H1 (cell line): ENCODE measurements at regions not wholly inside any gene's neighbourhood (a gene's known extent, or its start where the extent isn't known, plus 50 kb on each side); places are given as distances from the start of the nearest gene placed in this dataset.

Source experiments
- CTCF ChIA-PET: fragments of 300-600 bp; sonication (Branson Sonifier 250); formaldehyde crosslinking; loops from one replicate; lab custom pipeline; 2021; ENCODE audit not compliant: partially characterized antibody; lab: Charles Lee
- POLR2A ChIA-PET: fragments of 300-600 bp; sonication (Branson Sonifier 250); formaldehyde crosslinking; loops from one replicate; lab custom pipeline; 2021; ENCODE audit warnings: inconsistent platforms; ENCODE audit not compliant: partially characterized antibody; lab: Charles Lee
- DNase-seq, 2 experiments: peaks; one replicate each; pipeline versions ENCODE4 v3.0.0 to v3.0.0-alpha.2; 2010 to 2022; ENCODE audit warnings: low spot score in 2 of 2, low read depth in 1 of 2, mixed read lengths in 1 of 2
- FAIRE-seq: peaks from 2 replicates; lab custom pipeline; 2011; peaks lifted over from hg19 to GRCh38; lab: Jason Lieb, UNC
- H2AFZ ChIP-seq: 2 replicates; pipeline ENCODE4 v1.8.1; 2012; ENCODE audit warnings: low read length, inconsistent platforms
- H2AK5ac ChIP-seq: 2 replicates; pipeline ENCODE4 v1.6.1; 2013; ENCODE audit warnings: low read depth, low read length
- H2BK120ac ChIP-seq: replicated peaks from 2 replicates; pipeline ENCODE3; 2013; ENCODE audit warnings: low read depth, low read length, inconsistent platforms
- H2BK12ac ChIP-seq: 2 replicates; pipeline ENCODE4 v1.6.1; 2013; ENCODE audit warnings: low read depth, low read length
- H2BK15ac ChIP-seq: 2 replicates; pipeline ENCODE4 v1.6.1; 2013; ENCODE audit warnings: low read length
- H2BK20ac ChIP-seq: 2 replicates; pipeline ENCODE4 v1.6.1; 2013; ENCODE audit warnings: low read length
- H2BK5ac ChIP-seq: 2 replicates; pipeline ENCODE4 v1.6.1; 2013; ENCODE audit warnings: low read depth, low read length
- H3K14ac ChIP-seq: 2 replicates; pipeline ENCODE4 v1.6.1; 2013; ENCODE audit warnings: inconsistent platforms; ENCODE audit not compliant: insufficient read length
- H3K18ac ChIP-seq: 2 replicates; pipeline ENCODE4 v1.6.1; 2013; ENCODE audit warnings: low read length; ENCODE audit errors: extremely low read depth
- H3K23ac ChIP-seq: 2 replicates; pipeline ENCODE4 v1.6.1; 2013; ENCODE audit warnings: inconsistent platforms; ENCODE audit not compliant: insufficient read length
- H3K23me2 ChIP-seq: 2 replicates; pipeline ENCODE4 v1.6.1; 2013; ENCODE audit warnings: low read depth, low read length
- H3K27ac ChIP-seq: 2 replicates; pipeline ENCODE4 v1.6.1; 2011; ENCODE audit warnings: low read depth, low read length, inconsistent platforms
- H3K27me3 ChIP-seq, 4 experiments: replicated peaks in 1 of 4; 1 replicate in 1 of 4; 2 replicates in 3 of 4; pipeline versions ENCODE4 v1.6.1 to v1.8.1; 2011 to 2013; ENCODE audit warnings: low read length in 3 of 4, mild to moderate bottlenecking in 3 of 4, inconsistent platforms in 2 of 4, mixed read lengths in 2 of 4, moderate library complexity in 1 of 4; ENCODE audit not compliant: control insufficient read depth in 3 of 4, insufficient read depth in 3 of 4; ENCODE audit errors: extremely low read depth in 1 of 4
- H3K36me3 ChIP-seq, 4 experiments: 2 replicates each; pipeline versions ENCODE4 v1.6.1 to v1.8.1; 2011 to 2013; ENCODE audit warnings: mild to moderate bottlenecking in 4 of 4, low read length in 3 of 4, moderate library complexity in 2 of 4, control low read depth in 1 of 4, inconsistent platforms in 1 of 4; ENCODE audit not compliant: insufficient read depth in 4 of 4, control insufficient read depth in 2 of 4
- H3K4ac ChIP-seq: replicated peaks from 2 replicates; pipeline ENCODE3; 2013; ENCODE audit warnings: low read length, low read depth, mixed read lengths, inconsistent platforms; ENCODE audit not compliant: insufficient read length
- H3K4me1 ChIP-seq, 4 experiments: replicated peaks in 1 of 4; 1 replicate in 1 of 4; 2 replicates in 3 of 4; pipeline versions ENCODE4 v1.6.1 to v1.8.1; 2011 to 2013; ENCODE audit warnings: low read length in 3 of 4, inconsistent platforms in 2 of 4, mixed read lengths in 1 of 4; ENCODE audit not compliant: insufficient read depth in 4 of 4, control insufficient read depth in 3 of 4
- H3K4me2 ChIP-seq, 2 experiments: 2 replicates each; pipeline versions ENCODE4 v1.6.1 to v1.8.1; 2011 to 2013; ENCODE audit warnings: low read depth in 2 of 2, low read length in 2 of 2, control low read depth in 1 of 2, inconsistent platforms in 1 of 2, mild to moderate bottlenecking in 1 of 2; ENCODE audit not compliant: insufficient read depth in 1 of 2
- H3K4me3 ChIP-seq, 4 experiments: fragments of 200-600, 300-600 bp in 1 of 4; sonication (generic), shearing (Covaris generic), sonication (Bioruptor Twin) in 1 of 4; 2 replicates each; pipeline versions ENCODE4 v1.5.1 to v1.8.1; 2011 to 2016; ENCODE audit warnings: low read length in 4 of 4, low read depth in 3 of 4, control low read depth in 2 of 4, inconsistent platforms in 2 of 4, mild to moderate bottlenecking in 2 of 4, mixed read lengths in 1 of 4, moderate library complexity in 1 of 4; ENCODE audit not compliant: insufficient read depth in 2 of 4; ENCODE audit errors: extremely low read depth in 1 of 4
- H3K56ac ChIP-seq: replicated peaks from 2 replicates; pipeline ENCODE3; 2013; ENCODE audit warnings: low read depth, mild to moderate bottlenecking, mixed read lengths, low read length, inconsistent platforms; ENCODE audit not compliant: insufficient read length
- H3K79me1 ChIP-seq: 2 replicates; pipeline ENCODE4 v1.6.1; 2013; ENCODE audit warnings: low read depth, low read length, control low read depth
- H3K79me2 ChIP-seq, 2 experiments: 2 replicates each; pipeline versions ENCODE4 v1.6.1 to v1.8.1; 2012 to 2013; ENCODE audit warnings: low read length in 2 of 2, mild to moderate bottlenecking in 2 of 2, inconsistent platforms in 1 of 2; ENCODE audit not compliant: insufficient read depth in 2 of 2, control insufficient read depth in 1 of 2
- H3K9ac ChIP-seq, 4 experiments: replicated peaks in 1 of 4; 1 replicate in 1 of 4; 2 replicates in 3 of 4; pipeline versions ENCODE4 v1.6.1 to v1.8.1; 2011 to 2013; ENCODE audit warnings: low read depth in 3 of 4, low read length in 3 of 4, control low read depth in 2 of 4, mild to moderate bottlenecking in 2 of 4, moderate library complexity in 2 of 4, inconsistent platforms in 1 of 4; ENCODE audit errors: extremely low read depth in 1 of 4
- H3K9me3 ChIP-seq, 2 experiments: 2 replicates each; pipeline versions ENCODE4 v1.6.1 to v1.8.1; 2012 to 2013; ENCODE audit warnings: mild to moderate bottlenecking in 2 of 2, moderate library complexity in 2 of 2, control low read depth in 1 of 2, inconsistent platforms in 1 of 2, low read depth in 1 of 2, low read length in 1 of 2, mixed read lengths in 1 of 2; ENCODE audit not compliant: insufficient read depth in 2 of 2
- H4K20me1 ChIP-seq, 2 experiments: replicated peaks in 1 of 2; 2 replicates each; pipeline versions ENCODE3 to v1.8.1; 2011 to 2013; ENCODE audit warnings: inconsistent platforms in 2 of 2, low read length in 2 of 2, mild to moderate bottlenecking in 1 of 2; ENCODE audit not compliant: insufficient read depth in 2 of 2, control insufficient read depth in 1 of 2
- H4K5ac ChIP-seq: 2 replicates; pipeline ENCODE4 v1.6.1; 2013; ENCODE audit warnings: low read length, low read depth, mixed read lengths, inconsistent platforms; ENCODE audit not compliant: insufficient read length
- H4K8ac ChIP-seq: 2 replicates; pipeline ENCODE4 v1.8.0; 2013; ENCODE audit warnings: mild to moderate bottlenecking, moderate library complexity, low read length, inconsistent platforms; ENCODE audit not compliant: insufficient read depth; ENCODE audit errors: extremely low read depth
- H4K91ac ChIP-seq: replicated peaks from 2 replicates; pipeline ENCODE3; 2013; ENCODE audit warnings: low read length, mixed read lengths, inconsistent platforms; ENCODE audit not compliant: insufficient read length
- EGR1 ChIP-seq: IDR thresholded peaks from 2 replicates; pipeline ENCODE4 v1.6.1; 2011; ENCODE audit warnings: low read depth, low read length, borderline replicate concordance
- EZH2 ChIP-seq: fragments of 200-600 bp; sonication (generic); IDR thresholded peaks from 2 replicates; pipeline ENCODE4 v1.7.1; 2012; ENCODE audit warnings: low read depth, mild to moderate bottlenecking, moderate library complexity, low read length, inconsistent platforms; ENCODE audit not compliant: severe bottlenecking
- JUN ChIP-seq: IDR thresholded peaks from 2 replicates; pipeline ENCODE4 v1.6.1; 2011; ENCODE audit warnings: low read depth, mild to moderate bottlenecking, improper control_type of control experiment, low read length
- SIN3A ChIP-seq, 2 experiments: IDR thresholded peaks in 1 of 2; conservative IDR thresholded peaks in 1 of 2; 2 replicates each; pipeline ENCODE4 v1.6.1; 2011 to 2012; ENCODE audit warnings: low read length in 2 of 2, improper control_type of control experiment in 1 of 2, low read depth in 1 of 2, mild to moderate bottlenecking in 1 of 2
- SIRT6 ChIP-seq: IDR thresholded peaks from one replicate; pipeline ENCODE4 v1.7.1; 2012; ENCODE audit warnings: low read length, inconsistent platforms

DNA sequence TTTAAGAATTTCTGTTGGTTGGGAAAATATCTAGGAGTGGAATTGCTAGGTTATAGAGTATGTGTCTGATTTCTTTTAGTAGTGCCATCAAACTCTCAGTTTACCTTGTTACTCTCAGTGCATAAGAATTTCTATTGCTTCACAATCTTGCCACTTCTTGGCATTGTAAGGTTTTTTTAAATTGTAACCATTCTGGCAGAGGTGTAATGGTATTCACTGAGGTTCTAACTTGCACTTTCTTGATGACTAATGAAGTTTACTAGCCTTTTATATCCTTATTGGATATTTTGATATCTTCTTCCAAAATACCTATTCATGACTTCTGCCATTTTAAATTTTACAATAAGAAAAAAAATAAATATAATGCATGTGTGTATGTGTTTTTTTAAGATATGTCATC is 478.0 kb downstream of the NAV3 start:
- Histone ChIP-seq H3K14ac (no peak overlapping the region), H3K9ac (no peak overlapping the region), H3K9me3 (peaks cover 0 to 4% of the 10 kb centered on the region in 2 experiments; a peak in 1 of 4 replicates), H2AK5ac (no peak overlapping the region), H4K91ac (no peak overlapping the region), H2BK15ac (no peak overlapping the region), H3K27ac (no peak overlapping the region), H3K23ac (no peak overlapping the region), H4K20me1 (no peaks in the 10 kb centered on the region), H3K4me3 (no peak overlapping the region), H3K27me3 (no peaks in the 10 kb centered on the region), H3K4ac (no peak overlapping the region), H2BK120ac (no peak overlapping the region), H3K56ac (no peak overlapping the region), H3K79me2 (no peaks in the 10 kb centered on the region), H3K4me2 (no peak overlapping the region), H2BK5ac (no peak overlapping the region), H3K4me1 (no peaks in the 10 kb centered on the region), H2BK20ac (no peak overlapping the region), H3K36me3 (no peaks in the 10 kb centered on the region), H4K5ac (no peak overlapping the region), H3K23me2 (no peaks in the 10 kb centered on the region), H3K79me1 (no peaks in the 10 kb centered on the region), H2BK12ac (no peak overlapping the region), H4K8ac (no peak overlapping the region), H3K18ac (no peak overlapping the region), H2AFZ (no peak overlapping the region)
- DNase-seq (no peak), FAIRE-seq (no peak)
- CTCF ChIA-PET: interaction anchor here (1.1 kb wide), 1 partner anchor 33 kb away, joined by 4 read pairs; no protein-coding TSS in a partner anchor
- no peak for TF ChIP-seq EGR1
- no peak for TF ChIP-seq SIRT6
- no peak for TF ChIP-seq EZH2
- no peak for TF ChIP-seq JUN
- TF ChIP-seq SIN3A (conservative IDR thresholded peaks at IDR 0.05 in 1 of 2, IDR thresholded peaks at IDR 0.05 in 1 of 2; ENCODE audit: low read depth in 1 of 2, low read length in 2 of 2): no peak
- POLR2A ChIA-PET: no interaction called here
